HG02840 (cell line): ENCODE measurements at regions not wholly inside any gene's neighbourhood (a gene's known extent, or its start where the extent isn't known, plus 50 kb on each side); places are given as distances from the start of the nearest gene placed in this dataset.
A peak's percentile ranks its signal among the peaks of the same experiment; 100 is the strongest.

Experiments
- ATAC-seq: cut with Tn5 transposase; IDR thresholded peaks from one replicate; pipeline ENCODE4 v1.9.1; 2021; ENCODE audit warnings: mild to moderate bottlenecking, moderate library complexity, moderate number of reproducible peaks; ENCODE audit not compliant: unreplicated experiment, low FRiP score

- ATAC-seq: no peak
These were observed 238.8 kb downstream of the EDEM1 start for GRCh38 chr3:5426094-5426883.

- ATAC-seq: no peak
These were observed 239.5 kb downstream of the EDEM1 start for GRCh38 chr3:5427021-5427420.

- ATAC-seq: no peak
These were observed 240.4 kb downstream of the EDEM1 start for GRCh38 chr3:5427938-5428337.

GRCh38 chr3:5428607-5429516, 241.4 kb downstream of the EDEM1 start:
- ATAC-seq: peak; percentile 93

- no peak for ATAC-seq
These were observed 242.0 kb downstream of the EDEM1 start for GRCh38 chr3:5429517-5429890.

- no peak for ATAC-seq
These were observed 243.2 kb downstream of the EDEM1 start for GRCh38 chr3:5430701-5431100.

- ATAC-seq: no peak
These were observed 243.6 kb downstream of the EDEM1 start for GRCh38 chr3:5431146-5431545.

GRCh38 chr3:5431811-5432378, 244.4 kb downstream of the EDEM1 start:
- ATAC-seq: no peak

- no peak for ATAC-seq
These were observed 249.8 kb downstream of the EDEM1 start for GRCh38 chr3:5437296-5437782.

GRCh38 chr3:5437783-5438323, 250.3 kb downstream of the EDEM1 start:
- ATAC-seq: no peak

GRCh38 chr3:5441401-5441800, 253.9 kb downstream of the EDEM1 start:
- ATAC-seq: no peak

- ATAC-seq: no peak
These were observed 254.7 kb downstream of the EDEM1 start for GRCh38 chr3:5442106-5442785.

- no peak for ATAC-seq
These were observed 255.3 kb downstream of the EDEM1 start for GRCh38 chr3:5442786-5443138.

GRCh38 chr3:5444253-5444652, 256.7 kb downstream of the EDEM1 start:
- ATAC-seq: no peak

GRCh38 chr3:5445676-5446201, 258.2 kb downstream of the EDEM1 start:
- no peak for ATAC-seq

- no peak for ATAC-seq
These were observed 260.7 kb downstream of the EDEM1 start for GRCh38 chr3:5448246-5448645.

- no peak for ATAC-seq
These were observed 261.3 kb downstream of the EDEM1 start for GRCh38 chr3:5448816-5449215.

GRCh38 chr3:5456199-5456598, 268.7 kb downstream of the EDEM1 start:
- peak; percentile 80 for ATAC-seq

GRCh38 chr3:5458526-5458925, 271.0 kb downstream of the EDEM1 start:
- no peak for ATAC-seq

GRCh38 chr3:5462086-5462485, 274.6 kb downstream of the EDEM1 start:
- no peak for ATAC-seq
